ENCODE measurements at regions not wholly inside any gene's neighbourhood (a gene's known extent, or its start where the extent isn't known, plus 50 kb on each side); places are given as distances from the start of the nearest gene placed in this dataset.

DNA sequence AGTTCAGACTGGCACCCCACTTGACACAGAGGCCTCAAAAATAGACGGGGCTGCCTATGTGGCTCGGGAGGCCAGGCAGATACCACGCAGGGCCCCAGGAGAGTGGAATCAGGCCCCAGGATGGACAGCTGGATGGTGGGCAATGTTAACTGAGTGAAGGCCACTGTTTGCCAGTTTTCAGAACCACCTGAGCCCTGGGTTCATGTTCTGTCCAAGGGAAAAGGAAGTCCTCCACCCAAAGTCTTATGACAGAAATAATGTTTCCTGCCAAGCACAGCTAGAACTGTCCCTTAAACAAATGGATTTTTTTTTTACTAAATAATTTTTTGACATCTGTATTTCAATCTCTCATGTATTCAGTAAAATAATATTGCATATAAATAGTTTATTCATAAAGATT, 228.4 kb downstream of the KLF13 start:
- DNase-seq (ENCODE audit: low read depth): no peak

DNA sequence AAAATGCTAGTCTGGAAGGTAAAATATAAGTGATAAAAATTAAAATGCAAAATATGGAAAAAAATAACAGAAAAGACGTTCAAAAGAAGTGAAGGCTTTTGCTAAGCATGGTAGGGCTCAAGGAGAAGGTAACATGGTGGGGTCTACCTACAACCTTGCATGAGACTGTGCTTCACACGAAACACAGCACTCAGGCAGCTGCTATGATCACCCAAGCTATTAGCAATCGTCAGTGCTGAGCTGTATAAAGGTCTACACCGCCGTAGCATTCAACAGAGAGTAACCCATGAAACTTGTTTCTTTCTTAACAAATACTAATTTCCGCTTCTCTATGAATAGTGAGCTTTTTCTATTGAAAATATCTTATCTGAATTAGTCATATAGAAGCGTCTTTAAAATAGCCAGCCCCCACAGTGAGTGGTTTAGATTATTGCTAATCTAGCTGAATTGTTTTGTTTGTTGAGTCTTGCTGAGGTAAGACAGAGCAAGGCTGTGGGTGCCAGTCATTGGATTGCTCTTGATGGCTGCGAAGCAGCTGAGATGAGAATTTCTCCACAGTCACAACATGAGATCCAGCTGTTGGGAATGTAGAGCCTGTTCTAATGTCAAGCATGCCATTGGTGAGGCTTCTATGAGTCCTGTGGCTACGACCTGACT, 230.0 kb downstream of the KLF13 start:
- DNase-seq (ENCODE audit: low read depth): no peak

DNA sequence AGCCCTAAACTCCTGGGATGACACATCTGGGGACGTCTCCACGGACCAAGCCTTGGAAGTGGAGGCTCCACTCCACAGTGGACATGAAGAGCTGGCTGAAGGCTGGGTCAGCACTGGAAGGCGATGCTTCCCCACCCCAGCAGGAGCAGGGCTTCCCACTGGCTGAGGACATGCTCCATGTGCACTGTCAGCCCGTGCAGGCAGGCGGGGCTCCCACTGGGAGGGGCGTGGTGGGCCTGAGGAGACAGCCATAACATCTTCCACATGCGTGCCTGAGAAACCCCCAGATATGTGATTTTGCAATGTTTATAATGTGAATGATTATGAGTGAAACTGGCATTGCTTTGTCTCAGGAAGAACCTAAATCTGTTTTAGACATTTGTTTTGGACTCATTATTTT, 231.3 kb downstream of the KLF13 start:
- no peak for DNase-seq (ENCODE audit: low read depth)

DNA sequence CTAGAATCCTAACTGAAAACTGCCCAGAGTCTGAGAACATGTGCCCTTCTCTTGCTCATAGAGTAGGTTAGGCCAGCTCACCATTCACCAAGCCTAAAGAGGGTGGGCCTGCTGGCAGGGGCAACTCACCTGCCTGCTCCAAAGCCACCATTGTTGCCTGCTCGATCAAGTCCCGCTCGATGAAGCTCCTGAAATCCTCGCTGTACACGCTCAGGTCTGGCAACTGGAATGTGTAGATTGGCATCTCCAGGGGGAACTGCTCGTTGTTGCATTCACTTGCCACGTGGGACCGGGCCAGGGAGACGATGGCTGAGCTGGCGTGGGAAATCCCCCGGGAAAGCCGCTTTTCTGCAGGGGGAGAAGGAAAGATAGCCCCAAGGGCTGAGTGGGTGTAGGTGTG, 232.2 kb downstream of the KLF13 start:
- no peak for DNase-seq (ENCODE audit: low read depth)

DNA sequence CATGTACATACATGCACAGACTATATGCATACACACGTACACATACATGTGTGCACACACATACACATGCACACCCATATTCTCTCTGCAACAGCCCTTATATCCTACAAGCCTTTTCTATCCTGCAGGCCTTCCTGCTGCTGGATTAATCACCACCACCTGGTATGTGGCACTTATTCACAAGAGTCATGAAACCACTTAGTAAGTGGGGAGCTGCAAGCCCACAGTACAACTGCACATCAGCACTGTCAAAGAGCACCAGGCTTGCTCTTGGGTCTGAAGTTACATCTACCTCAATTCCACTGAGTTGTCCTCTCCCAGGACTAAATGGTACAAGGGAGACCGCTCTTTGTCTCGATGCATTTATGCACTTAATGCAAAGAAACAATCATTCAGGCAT, 233.2 kb downstream of the KLF13 start:
- peak; percentile 4 for DNase-seq (ENCODE audit: low read depth)

DNA sequence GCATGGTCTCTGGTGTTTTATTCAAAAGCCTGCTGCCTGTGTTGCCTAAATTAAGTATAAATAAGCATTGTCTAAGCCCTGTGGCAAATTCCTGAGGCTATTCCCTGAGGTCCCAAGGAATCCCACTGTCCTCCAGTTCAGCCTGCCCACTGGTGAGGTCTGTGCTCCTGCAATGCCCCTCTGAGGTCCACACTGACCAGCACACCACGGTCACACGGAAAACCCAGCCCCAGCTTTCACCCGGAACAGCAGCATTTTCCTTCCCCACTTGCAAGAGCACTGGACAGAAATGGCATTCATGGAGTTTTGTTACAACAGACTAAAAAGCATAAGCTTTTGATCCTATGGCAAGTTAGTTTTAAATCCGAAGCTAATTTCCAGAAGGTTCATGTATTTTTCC, 234.0 kb downstream of the KLF13 start:
- no peak for DNase-seq (ENCODE audit: low read depth)

DNA sequence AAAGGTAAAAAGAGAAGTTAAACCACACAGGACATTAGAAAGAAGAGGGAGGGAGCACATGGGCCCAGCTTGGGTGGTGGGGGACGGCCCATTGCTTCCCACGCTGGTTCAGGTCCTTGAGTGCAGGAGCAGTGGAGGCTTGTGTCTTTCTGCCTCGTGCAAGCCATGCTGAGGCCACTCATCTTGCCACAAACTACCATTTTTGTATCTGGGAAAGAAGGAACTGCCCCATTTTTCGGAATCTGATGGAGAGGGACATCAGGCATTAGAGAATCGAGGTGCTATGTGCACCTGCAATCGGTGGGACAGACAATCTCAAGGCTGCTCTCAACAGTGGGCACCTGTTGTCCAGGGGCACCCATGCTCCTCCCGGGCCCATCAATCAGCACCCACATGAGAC, 234.5 kb downstream of the KLF13 start:
- DNase-seq (ENCODE audit: low read depth): no peak

DNA sequence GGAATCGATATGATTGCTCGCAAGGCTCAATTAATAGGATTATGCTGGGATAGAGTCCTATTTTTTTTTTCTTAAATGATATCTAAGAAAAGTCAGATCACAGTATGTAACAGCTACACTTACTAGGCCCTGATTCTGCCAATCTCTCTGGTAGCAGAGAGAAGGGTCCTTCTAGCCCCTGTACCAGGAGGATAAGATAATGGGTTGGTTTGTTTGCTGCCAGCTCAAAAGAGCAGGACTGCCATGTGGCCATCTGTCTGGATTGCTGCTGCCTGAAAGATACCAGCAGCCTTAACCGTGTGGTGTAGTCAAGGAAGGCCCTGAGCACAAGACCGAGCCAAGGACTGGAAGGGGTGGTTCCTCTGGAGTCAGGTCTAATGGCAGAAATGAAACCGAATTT, 236.4 kb downstream of the KLF13 start:
- DNase-seq (ENCODE audit: low read depth): no peak

DNA sequence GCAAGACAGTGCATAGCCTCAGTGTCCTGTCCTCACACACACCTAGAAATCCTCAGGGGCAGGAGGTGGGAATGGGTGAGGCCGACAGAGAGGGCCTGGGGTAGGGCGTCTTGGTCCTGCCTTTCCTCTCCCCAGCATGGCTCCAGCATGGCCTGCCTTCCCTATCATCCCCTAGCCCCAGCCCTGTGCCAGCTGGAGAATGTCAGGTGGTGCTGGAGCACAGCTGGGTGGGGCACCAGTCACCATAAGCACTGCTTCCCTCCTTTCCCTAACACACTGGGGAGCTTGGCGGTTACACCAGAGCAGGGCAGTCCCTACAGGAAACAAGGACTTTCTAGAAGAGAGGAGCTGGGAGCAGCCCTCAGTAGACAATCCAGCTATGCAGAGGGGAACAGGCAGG, 236.8 kb downstream of the KLF13 start:
- no peak for DNase-seq (ENCODE audit: low read depth)

DNA sequence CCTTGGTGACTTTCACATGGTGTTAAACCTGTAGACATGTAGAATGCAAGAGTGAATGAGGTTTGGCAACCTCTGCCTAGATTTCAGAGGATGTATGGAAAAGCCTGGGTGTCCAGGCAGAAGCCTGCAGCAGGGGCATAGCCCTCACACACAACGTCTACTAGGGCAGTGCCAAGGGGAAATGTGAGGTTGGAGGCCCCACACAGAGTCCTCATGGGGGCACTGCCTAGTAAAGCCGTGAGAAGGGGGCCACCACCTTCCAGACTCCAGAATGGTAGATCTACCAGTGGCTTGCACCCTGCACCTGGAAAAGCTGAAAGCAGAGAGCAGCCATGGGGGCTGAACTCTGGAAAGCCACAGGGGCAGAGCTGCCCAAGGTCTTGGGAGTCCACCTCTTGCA, 241.2 kb downstream of the KLF13 start:
- no peak for DNase-seq (ENCODE audit: low read depth)

DNA sequence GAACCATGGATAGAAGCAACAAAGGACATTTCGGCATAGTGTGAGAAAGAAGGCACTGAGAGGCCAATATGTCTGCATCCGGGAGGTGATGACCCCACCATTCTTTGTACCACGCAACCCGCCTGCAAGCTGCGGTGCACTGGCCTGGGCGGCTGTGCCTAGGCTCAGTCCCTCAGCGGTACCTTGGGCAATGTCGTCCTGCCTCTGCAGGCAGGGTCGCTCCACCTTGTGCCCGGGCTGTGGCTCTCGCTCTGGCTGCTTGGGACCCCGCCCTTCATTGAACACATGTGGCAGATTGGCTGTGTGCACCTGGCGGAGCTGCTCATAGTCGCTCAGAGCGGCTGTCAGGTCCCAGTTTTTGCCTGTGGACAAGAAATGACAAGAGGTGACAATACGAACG, 243.2 kb downstream of the KLF13 start:
- DNase-seq (ENCODE audit: low read depth): no peak

DNA sequence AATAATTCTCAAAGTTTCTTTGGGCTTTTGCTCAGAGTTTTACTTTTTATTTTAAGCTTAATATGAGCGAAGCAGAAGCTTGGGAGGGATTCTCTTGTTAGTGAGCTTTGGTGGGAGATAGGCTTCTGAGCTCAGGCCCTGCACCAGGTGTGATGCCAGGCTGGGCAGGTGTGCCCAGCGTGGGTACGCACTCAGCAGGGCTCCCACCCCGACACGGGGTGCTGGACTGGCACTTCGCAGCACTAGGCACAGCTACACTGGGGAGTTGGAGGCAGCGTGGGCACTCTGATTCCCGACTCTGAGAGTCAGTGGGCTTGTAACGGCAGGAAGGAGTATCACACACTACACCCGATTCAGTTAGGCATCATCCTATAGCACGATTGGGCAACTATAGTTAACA, 244.0 kb downstream of the KLF13 start:
- no peak for DNase-seq (ENCODE audit: low read depth)

DNA sequence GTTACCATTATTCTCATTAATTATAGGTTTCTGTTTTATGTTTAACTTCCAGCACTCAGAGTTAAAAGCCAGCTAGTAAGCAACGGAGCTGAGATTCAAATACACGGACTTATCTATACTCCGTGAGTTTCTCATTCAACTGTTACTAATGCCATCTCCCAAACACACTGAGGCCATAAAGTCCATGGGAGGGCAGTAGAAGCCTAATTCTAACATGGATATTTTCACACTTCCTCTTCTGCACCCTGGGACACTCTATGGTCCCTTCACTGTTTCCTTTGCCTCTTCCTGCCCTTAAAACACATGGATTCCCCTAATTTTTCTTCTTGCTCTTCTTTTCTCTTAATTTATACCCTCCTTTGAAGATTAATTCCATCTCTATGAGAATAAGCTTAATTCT, 245.0 kb downstream of the KLF13 start:
- peak; percentile 11 for DNase-seq (ENCODE audit: low read depth)

DNA sequence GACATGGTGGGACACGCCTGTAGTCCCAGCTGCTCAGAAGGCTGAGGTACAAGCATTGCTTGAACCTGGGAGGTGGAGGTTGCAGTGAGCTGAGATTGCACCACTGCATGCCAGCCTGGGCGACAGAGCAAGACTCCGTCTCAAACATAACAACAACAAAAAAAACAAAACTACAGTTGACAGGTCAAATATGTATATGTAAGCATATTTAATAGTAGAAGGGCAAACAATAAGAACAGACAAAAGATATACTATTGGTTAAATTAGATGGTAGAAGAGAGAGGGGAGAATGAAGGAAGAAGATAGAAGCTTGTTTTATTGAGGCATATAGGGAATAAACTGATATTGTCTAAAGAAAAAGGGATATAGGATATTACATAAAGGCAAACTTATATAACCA, 247.1 kb downstream of the KLF13 start:
- no peak for DNase-seq (ENCODE audit: low read depth)

DNA sequence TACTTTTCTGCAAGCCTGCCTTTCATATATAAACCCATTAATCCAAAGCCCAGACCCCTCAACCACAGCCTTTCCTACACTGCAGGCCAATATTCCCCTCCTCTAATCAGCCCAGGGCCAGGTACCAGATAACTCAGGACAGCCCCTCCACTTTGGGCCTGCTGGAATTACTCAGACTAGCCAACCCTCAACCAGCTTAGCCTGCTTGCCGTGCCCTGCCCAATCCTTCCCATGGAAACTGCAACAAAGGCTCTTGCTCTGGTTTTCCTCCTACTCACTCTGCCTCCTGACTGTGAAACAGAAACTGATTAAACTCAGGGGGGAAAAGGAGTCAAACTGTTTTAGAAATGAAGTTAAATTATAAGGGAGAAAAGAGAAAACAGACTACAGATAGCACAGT, 248.1 kb downstream of the KLF13 start:
- DNase-seq (ENCODE audit: low read depth): no peak

DNA sequence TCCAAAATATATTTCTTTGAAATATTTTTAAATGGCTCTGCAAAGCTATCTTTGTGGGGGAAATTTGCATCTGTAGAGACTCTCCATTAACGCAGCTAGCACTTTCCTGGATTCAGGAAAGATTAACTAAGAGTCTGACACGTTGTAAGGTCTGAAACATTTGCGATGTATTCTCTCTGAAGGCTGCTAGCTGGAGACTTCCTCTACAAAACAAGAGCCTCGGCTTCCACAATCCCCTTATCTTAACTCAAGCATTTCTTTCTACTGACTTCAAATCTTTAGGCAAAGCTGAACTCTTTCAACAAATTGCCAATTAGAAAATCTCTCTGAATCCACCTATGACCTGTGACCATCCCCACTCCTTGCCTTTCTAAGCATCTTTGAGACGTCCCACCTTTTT, 250.5 kb downstream of the KLF13 start:
- DNase-seq (ENCODE audit: low read depth): no peak

DNA sequence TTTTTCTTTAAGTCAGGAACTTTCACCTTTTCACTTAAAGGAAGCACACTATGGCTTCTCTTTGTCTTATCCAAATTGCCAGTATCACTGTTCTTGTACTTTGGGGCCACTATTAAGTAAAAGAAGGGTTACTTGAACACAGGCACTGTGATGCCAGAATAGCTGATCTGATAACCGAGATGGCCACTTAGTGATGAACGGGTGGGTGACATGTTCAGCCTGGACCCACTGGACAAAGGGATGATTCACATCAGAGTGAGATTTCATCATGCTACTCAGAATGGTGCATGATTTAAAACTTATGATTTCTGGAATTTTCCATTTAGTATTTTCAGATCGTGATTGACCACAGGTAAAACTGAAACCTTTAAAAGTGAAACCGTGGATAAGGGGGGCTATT, 252.6 kb downstream of the KLF13 start:
- DNase-seq (ENCODE audit: low read depth): no peak

DNA sequence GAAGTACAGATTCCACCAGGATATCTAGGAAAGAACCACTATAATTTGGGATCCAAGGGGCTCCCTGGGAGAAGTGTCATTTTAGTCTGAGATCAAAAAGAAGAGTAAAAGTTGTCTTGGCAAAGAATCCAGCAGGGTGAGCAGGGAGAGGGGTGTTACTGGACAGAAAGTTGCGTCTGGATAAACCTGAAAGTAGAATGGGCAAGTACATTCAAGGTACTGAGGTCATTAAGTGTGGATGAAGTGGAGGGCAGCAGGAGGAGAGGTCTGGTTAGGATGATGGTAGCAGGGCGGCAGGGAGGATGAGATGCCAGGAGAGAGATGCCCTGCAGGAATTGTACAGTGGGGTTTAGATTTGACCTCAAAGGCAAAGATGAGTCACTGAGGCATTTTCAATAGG, 253.3 kb downstream of the KLF13 start:
- DNase-seq (ENCODE audit: low read depth): no peak

DNA sequence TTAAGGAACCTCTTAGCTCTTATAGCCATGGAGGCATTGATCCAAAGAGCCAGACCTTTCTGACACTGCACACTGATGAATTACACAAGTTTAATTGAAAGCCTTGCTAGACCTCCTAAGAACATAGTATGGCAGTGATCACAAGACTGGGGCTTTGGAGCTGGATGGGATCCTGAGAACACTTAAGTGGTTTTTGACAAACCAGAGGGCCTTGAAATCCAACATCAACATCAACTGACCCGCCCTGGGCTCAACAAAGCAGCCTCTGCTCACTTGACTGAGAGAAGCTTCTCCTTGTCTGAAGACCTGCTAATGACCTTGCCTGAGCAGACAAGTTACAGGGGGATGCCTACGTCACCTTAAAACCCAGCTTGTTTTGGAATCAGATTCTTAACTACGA, 257.6 kb downstream of the KLF13 start:
- DNase-seq (ENCODE audit: low read depth): no peak

DNA sequence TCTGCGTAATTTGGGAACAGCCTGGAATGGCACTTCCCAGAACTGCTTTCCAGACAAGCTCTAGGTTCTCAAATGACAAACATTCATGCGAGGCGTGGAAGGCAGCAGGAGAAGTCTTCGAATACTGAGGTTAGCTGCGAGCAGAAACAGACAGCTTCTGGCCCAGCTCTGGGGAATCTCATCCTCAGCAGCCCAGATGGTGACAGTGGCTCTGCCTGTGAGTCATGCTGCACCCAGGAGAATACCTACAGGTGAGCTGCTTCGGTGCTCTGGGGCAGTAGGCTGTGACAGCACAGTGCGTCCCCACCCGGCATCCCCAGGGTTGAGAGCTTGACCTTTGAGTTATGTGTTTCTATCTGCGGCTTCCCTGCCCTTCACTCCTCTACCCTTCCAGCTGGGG, 258.6 kb downstream of the KLF13 start:
- no peak for DNase-seq (ENCODE audit: low read depth)

DNA sequence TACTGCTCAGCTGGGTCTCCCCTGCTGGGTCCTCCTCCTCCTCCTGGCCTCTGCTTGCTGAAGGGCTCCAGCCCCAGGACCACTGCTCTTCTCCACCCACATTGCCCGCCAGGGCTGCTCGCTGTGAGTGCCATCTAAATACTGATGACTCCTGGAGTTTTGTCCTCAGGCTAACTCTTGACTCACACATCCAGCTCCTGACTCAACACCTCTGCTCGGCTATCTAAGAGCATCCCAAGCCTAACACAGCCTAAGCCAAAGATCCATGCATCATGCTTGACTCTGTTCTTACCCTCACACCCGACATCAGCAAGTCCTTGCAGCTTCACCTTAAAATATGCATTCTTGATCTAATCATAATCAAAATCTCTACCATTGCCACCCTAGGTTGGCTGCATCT, 260.2 kb downstream of the KLF13 start:
- DNase-seq (ENCODE audit: low read depth): peak; percentile 23

DNA sequence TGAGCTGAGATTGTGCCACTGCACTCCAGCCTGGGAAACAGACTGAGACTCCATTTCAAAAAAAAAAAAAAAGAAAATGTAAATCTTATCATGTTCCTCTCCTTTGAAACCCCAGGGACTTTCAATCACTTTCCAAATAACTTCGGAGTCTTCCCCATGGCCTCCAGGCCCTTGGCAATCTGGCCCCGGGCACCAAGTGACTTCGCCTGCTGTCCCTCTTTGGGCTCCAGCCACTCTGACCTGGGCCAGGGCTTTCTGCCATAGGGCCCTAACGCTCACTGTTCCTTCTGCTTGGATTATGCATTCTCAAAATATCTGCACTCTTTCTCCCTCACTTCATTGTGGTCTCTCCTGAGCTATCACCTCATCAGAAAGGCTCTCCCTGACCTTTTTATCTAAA, 260.9 kb downstream of the KLF13 start:
- no peak for DNase-seq (ENCODE audit: low read depth)

DNA sequence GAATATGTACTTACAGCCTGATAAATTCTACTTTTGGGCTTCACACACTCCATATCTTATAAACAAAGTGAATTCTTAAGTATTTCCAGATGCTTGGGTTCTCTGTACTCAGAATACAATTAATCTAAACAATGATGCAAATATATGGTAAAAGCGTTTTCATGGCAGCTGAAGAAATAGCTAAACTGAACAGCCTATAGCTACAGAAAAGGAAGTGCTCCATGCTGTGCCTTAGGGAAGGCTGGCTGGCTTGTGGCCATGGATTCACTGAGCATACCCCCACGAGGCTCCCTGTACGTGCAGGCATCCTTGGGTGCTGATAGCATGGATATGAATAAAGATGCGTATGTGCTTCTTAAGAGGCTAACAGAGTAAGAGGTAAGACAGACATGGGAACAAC, 264.0 kb downstream of the KLF13 start:
- no peak for DNase-seq (ENCODE audit: low read depth)

DNA sequence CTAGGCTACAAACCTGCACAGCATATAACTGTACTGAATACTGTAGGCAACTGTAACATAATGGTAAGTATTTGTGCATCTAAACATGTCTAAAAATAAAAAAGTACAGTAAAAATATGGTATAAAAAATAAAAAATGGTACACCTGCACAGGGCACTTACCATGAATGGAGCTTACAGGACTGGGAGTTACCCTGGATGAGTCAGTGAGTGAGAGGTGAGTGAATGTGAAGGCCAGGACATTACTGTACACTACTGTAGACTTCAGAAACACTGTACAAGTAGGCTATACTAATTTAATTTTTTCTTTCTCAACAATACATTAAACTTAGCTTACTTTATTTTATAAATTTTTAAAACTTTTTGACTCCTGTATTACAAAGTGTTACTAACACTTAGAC, 265.3 kb downstream of the KLF13 start:
- DNase-seq (ENCODE audit: low read depth): no peak

DNA sequence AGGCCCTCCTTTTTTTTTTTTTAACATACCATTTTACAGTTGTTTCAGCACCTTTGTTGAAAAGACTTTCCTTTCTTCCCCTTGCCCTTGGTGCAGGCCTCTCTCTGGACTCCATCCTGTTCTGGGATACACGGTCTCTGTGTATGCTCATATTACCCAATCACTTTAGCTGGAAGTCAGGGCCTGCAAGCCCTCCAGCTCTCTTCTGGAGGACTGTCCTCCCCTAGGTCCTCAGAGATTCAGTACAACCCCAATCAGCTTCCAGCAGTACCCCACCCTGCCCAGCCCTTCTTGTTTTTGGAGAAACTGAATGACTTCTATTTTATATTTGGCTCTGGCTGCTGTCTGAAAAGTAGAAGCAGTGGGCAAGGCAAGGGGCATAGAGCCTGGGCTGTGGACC, 270.8 kb downstream of the KLF13 start:
- no peak for DNase-seq (ENCODE audit: low read depth)
